Astrocyte (in vitro differentiated cells and primary cell): ENCODE measurements at regions not wholly inside any gene's neighbourhood (a gene's known extent, or its start where the extent isn't known, plus 50 kb on each side); places are given as distances from the start of the nearest gene placed in this dataset.
"Not testable (repeated sequence)": the region's sequence is repeated elsewhere in the genome, so short reads cannot be mapped to it uniquely, and the experiment has no call there.

ENCODE experiments used
- DNase-seq: peaks from one replicate; pipeline ENCODE4 v3.0.0-alpha.2; 2010; ENCODE audit warnings: low read depth
- FAIRE-seq: peaks from 2 replicates; lab custom pipeline; 2011; peaks lifted over from hg19 to GRCh38; lab: Jason Lieb, UNC
- H2AFZ ChIP-seq: 2 replicates; pipeline ENCODE4 v1.6.0; 2012; ENCODE audit warnings: low read depth, low read length, inconsistent platforms
- H3K27ac ChIP-seq: 2 replicates; pipeline ENCODE4 v1.5.1; 2011; ENCODE audit warnings: low read depth, low read length, inconsistent platforms
- H3K27me3 ChIP-seq: 2 replicates; pipeline ENCODE4 v1.6.0; 2011; ENCODE audit warnings: low read length, inconsistent platforms; ENCODE audit not compliant: insufficient read depth
- H3K36me3 ChIP-seq: 2 replicates; pipeline ENCODE4 v1.5.1; 2011; ENCODE audit warnings: low read length, inconsistent platforms; ENCODE audit not compliant: insufficient read depth
- H3K4me1 ChIP-seq: 2 replicates; pipeline ENCODE4 v1.5.1; 2011; ENCODE audit warnings: low read length, inconsistent platforms; ENCODE audit not compliant: insufficient read depth
- H3K4me2 ChIP-seq: 2 replicates; pipeline ENCODE4 v1.6.0; 2012; ENCODE audit warnings: low read length, inconsistent platforms
- H3K4me3 ChIP-seq: 2 replicates; pipeline ENCODE4 v1.5.1; 2011; ENCODE audit warnings: low read depth, mild to moderate bottlenecking, low read length, inconsistent platforms; ENCODE audit not compliant: insufficient read depth
- H3K79me2 ChIP-seq: 2 replicates; pipeline ENCODE4 v1.6.0; 2012; ENCODE audit warnings: mild to moderate bottlenecking, low read length, inconsistent platforms; ENCODE audit not compliant: insufficient read depth
- H3K9ac ChIP-seq: 2 replicates; pipeline ENCODE4 v1.6.0; 2012; ENCODE audit warnings: mild to moderate bottlenecking, low read length, inconsistent platforms
- H3K9me3 ChIP-seq: 2 replicates; pipeline ENCODE4 v1.5.1; 2012; ENCODE audit warnings: low read depth, mild to moderate bottlenecking, low read length, inconsistent platforms; ENCODE audit not compliant: insufficient read depth
- H4K20me1 ChIP-seq: 2 replicates; pipeline ENCODE4 v1.6.0; 2012; ENCODE audit warnings: low read length, inconsistent platforms; ENCODE audit not compliant: insufficient read depth
- H3K27ac Mint-ChIP-seq: one replicate; pipeline ENCODE4 v1.8.0; 2021; ENCODE audit warnings: mild to moderate bottlenecking, mixed read lengths; ENCODE audit not compliant: unreplicated experiment
- H3K27me3 Mint-ChIP-seq: one replicate; pipeline ENCODE4 v1.8.0; 2021; ENCODE audit warnings: low read depth, mixed read lengths; ENCODE audit not compliant: unreplicated experiment
- H3K36me3 Mint-ChIP-seq: one replicate; pipeline ENCODE4 v1.8.0; 2021; ENCODE audit warnings: low read depth, mixed read lengths; ENCODE audit not compliant: unreplicated experiment
- H3K4me1 Mint-ChIP-seq: one replicate; pipeline ENCODE4 v1.8.0; 2021; ENCODE audit warnings: low read depth, mixed read lengths; ENCODE audit not compliant: unreplicated experiment
- H3K4me3 Mint-ChIP-seq: one replicate; pipeline ENCODE4 v1.8.0; 2021; ENCODE audit warnings: mild to moderate bottlenecking, moderate library complexity, mixed read lengths; ENCODE audit not compliant: unreplicated experiment
- H3K9me3 Mint-ChIP-seq: one replicate; pipeline ENCODE4 v1.8.0; 2021; ENCODE audit warnings: mild to moderate bottlenecking, mixed read lengths; ENCODE audit not compliant: unreplicated experiment
- CTCF ChIP-seq: IDR thresholded peaks from 2 replicates; pipeline ENCODE4 v1.5.1; 2011; ENCODE audit warnings: low read depth, mild to moderate bottlenecking, inconsistent platforms, low read length, moderate library complexity; ENCODE audit not compliant: insufficient read depth
- EZH2 ChIP-seq: IDR thresholded peaks from 2 replicates; pipeline ENCODE4 v1.6.1; 2012; ENCODE audit warnings: mild to moderate bottlenecking, low read length, inconsistent platforms; ENCODE audit not compliant: insufficient read depth

GRCh38 chr1:99370476-99370875, 106.2 kb downstream of the PLPPR4 start:
- Mint-ChIP-seq H3K4me1 (peaks cover 4% of the 10 kb centered on the region), H3K4me3 (no peak overlapping the region), H3K9me3 (no peaks in the 10 kb centered on the region), H3K36me3 (no peaks in the 10 kb centered on the region), H3K27me3 (peaks cover 2% of the 10 kb centered on the region), H3K27ac (no peak overlapping the region)
- no peaks in the 10 kb centered on the region for H3K36me3 ChIP-seq
- TF ChIP-seq EZH2 (no peak), CTCF (no peak)
- H3K9me3 ChIP-seq: no peaks in the 10 kb centered on the region
- FAIRE-seq (no peak), DNase-seq (peak; percentile 70)
- no peak overlapping the region for H3K4me3 ChIP-seq
- H2AFZ ChIP-seq: no peak overlapping the region
- no peak overlapping the region for H3K4me2 ChIP-seq
- H3K27me3 ChIP-seq: no peaks in the 10 kb centered on the region
- no peaks in the 10 kb centered on the region for H3K4me1 ChIP-seq
- no peak overlapping the region for H3K9ac ChIP-seq
- no peaks in the 10 kb centered on the region for H3K79me2 ChIP-seq
- H4K20me1 ChIP-seq: no peaks in the 10 kb centered on the region
- H3K27ac ChIP-seq: no peak overlapping the region

GRCh38 chr1:99371413-99371812, 107.1 kb downstream of the PLPPR4 start:
- DNase-seq (no peak), FAIRE-seq (no peak)
- Mint-ChIP-seq H3K4me1 (peaks cover 2% of the 10 kb centered on the region), H3K36me3 (no peaks in the 10 kb centered on the region), H3K27me3 (peaks cover 2% of the 10 kb centered on the region), H3K4me3 (no peak overlapping the region), H3K27ac (no peak overlapping the region), H3K9me3 (no peaks in the 10 kb centered on the region)
- Histone ChIP-seq H3K9me3 (no peaks in the 10 kb centered on the region), H3K79me2 (no peaks in the 10 kb centered on the region), H2AFZ (no peak overlapping the region), H3K9ac (no peak overlapping the region), H3K4me3 (no peak overlapping the region), H3K27me3 (no peaks in the 10 kb centered on the region), H3K4me1 (no peaks in the 10 kb centered on the region), H3K36me3 (no peaks in the 10 kb centered on the region), H4K20me1 (no peaks in the 10 kb centered on the region), H3K4me2 (no peak overlapping the region), H3K27ac (no peak overlapping the region)
- TF ChIP-seq EZH2: no peak

GRCh38 chr1:99374109-99374508, 109.8 kb downstream of the PLPPR4 start:
- Histone ChIP-seq H2AFZ (no peak overlapping the region), H3K9me3 (no peaks in the 10 kb centered on the region), H3K27me3 (no peaks in the 10 kb centered on the region), H3K9ac (no peak overlapping the region), H3K27ac (no peak overlapping the region), H3K4me2 (no peak overlapping the region), H3K4me3 (no peak overlapping the region), H4K20me1 (no peaks in the 10 kb centered on the region), H3K36me3 (no peaks in the 10 kb centered on the region), H3K79me2 (no peaks in the 10 kb centered on the region), H3K4me1 (no peaks in the 10 kb centered on the region)
- Mint-ChIP-seq H3K4me1 (peaks cover 2% of the 10 kb centered on the region), H3K9me3 (no peaks in the 10 kb centered on the region), H3K36me3 (no peaks in the 10 kb centered on the region), H3K27me3 (peaks cover 2% of the 10 kb centered on the region), H3K27ac (no peak overlapping the region), H3K4me3 (no peak overlapping the region)
- FAIRE-seq (no peak), DNase-seq (no peak)
- TF ChIP-seq EZH2: no peak
- TF ChIP-seq CTCF: no peak

- not testable (repeated sequence) for H3K4me2 ChIP-seq, H3K27ac ChIP-seq, FAIRE-seq, H2AFZ ChIP-seq, H3K4me3 Mint-ChIP-seq, DNase-seq, H3K9me3 Mint-ChIP-seq, H3K79me2 ChIP-seq, H3K4me3 ChIP-seq, H3K4me1 ChIP-seq, H3K4me1 Mint-ChIP-seq, H3K27me3 ChIP-seq, H3K9me3 ChIP-seq, H3K27me3 Mint-ChIP-seq, H4K20me1 ChIP-seq, H3K36me3 ChIP-seq, H3K36me3 Mint-ChIP-seq, H3K27ac Mint-ChIP-seq, H3K9ac ChIP-seq
These were observed 110.4 kb downstream of the PLPPR4 start for GRCh38 chr1:99374693-99375092.
